LNCaP clone FGC (cell line): ENCODE measurements at regions not wholly inside any gene's neighbourhood (a gene's known extent, or its start where the extent isn't known, plus 50 kb on each side); places are given as distances from the start of the nearest gene placed in this dataset.

Experiments
- DNase-seq: peaks from one replicate; pipeline ENCODE4 v3.0.0-alpha.2; 2011; ENCODE audit warnings: low read depth
- H3K4me3 ChIP-seq: 2 replicates; pipeline ENCODE4 v1.5.1; 2011; ENCODE audit warnings: mild to moderate bottlenecking, low read depth, low read length, control low read depth
- TF ChIP-seq, protein P1 (sequence below): IDR thresholded peaks from 2 replicates; pipeline ENCODE4 v1.5.1; 2012; ENCODE audit warnings: mild to moderate bottlenecking; ENCODE audit not compliant: control insufficient read depth, insufficient read depth; ENCODE audit errors: extremely low read depth

- peak; percentile 66 for DNase-seq
- TF ChIP-seq, protein P1, sequence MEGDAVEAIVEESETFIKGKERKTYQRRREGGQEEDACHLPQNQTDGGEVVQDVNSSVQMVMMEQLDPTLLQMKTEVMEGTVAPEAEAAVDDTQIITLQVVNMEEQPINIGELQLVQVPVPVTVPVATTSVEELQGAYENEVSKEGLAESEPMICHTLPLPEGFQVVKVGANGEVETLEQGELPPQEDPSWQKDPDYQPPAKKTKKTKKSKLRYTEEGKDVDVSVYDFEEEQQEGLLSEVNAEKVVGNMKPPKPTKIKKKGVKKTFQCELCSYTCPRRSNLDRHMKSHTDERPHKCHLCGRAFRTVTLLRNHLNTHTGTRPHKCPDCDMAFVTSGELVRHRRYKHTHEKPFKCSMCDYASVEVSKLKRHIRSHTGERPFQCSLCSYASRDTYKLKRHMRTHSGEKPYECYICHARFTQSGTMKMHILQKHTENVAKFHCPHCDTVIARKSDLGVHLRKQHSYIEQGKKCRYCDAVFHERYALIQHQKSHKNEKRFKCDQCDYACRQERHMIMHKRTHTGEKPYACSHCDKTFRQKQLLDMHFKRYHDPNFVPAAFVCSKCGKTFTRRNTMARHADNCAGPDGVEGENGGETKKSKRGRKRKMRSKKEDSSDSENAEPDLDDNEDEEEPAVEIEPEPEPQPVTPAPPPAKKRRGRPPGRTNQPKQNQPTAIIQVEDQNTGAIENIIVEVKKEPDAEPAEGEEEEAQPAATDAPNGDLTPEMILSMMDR: no peak
Observed at GRCh38 chr12:42759622-42760273, 170.2 kb upstream of the PRICKLE1 start.

DNA sequence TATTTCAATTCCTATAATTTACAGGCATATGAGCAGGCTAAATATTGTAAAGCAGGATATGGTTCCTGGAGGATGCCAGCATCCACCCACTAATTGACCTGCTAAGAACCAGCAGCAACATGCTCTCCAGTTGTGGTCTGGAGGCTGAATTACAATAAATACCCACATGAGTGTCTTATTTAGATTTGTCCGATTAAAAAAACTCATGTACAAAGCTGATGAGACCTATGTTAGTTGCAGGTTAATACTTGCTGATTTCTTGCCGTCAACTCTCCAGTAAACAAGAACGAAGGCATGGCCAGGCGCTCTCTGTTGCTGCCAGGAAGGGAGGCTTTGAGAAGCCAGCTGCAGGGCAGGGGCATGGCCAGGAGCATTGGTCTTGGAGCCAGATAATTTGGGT lies 169.3 kb upstream of the PRICKLE1 start:
- no peak for DNase-seq
- no peak overlapping the region for H3K4me3 ChIP-seq
- TF ChIP-seq, protein P1: no peak

More at GRCh38 chr12:42759622-42760273, 170.2 kb upstream of the PRICKLE1 start:
- no peak overlapping the region for H3K4me3 ChIP-seq

- DNase-seq: no peak
- TF ChIP-seq, protein P1: no peak
- H3K4me3 ChIP-seq: no peak overlapping the region
Observed at GRCh38 chr12:42757624-42758119, 168.1 kb upstream of the PRICKLE1 start.

DNA sequence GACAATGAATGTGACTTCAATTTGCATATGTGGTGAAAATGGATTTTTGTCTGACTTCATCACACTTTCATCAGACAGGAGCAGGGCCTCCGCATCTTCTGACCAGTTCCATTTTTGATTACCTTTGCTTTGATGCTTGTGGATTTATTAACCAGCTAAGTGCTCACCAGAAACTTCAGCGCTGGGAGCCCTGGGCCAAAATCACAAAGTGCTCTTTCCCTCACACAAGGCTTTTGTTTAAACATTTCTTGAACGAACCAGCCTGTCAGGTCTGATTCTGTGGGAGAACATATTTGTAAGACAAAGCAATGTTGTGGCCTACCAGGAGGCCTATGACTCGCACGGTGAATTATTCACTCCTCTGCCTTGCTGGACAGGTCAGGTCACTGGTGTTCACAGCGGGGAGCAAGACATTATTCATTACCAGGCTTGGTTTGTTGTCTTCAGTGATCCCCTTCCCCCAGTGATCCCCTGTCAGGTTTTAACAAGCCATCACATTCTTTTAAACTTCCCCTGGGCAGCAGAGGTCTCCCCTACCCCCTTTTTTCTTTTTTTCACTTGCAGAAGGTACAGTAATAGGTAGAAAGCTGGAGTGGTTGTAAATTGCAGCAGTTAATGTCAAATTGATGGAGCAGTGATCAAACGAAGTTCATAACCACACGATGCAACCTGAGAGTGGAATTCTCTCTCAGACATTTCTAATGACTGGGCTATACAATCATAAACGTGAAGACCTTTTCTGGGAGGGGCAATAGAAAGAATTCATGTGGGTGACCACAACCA lies 167.5 kb upstream of the PRICKLE1 start:
- no peak overlapping the region for H3K4me3 ChIP-seq
- TF ChIP-seq, protein P1: no peak
- DNase-seq: no peak

- H3K4me3 ChIP-seq: no peak overlapping the region
- TF ChIP-seq, protein P1: no peak
- DNase-seq: no peak
Observed at GRCh38 chr12:42750356-42750755, 160.8 kb upstream of the PRICKLE1 start.

GRCh38 chr12:42749239-42749638 lies 159.7 kb upstream of the PRICKLE1 start:
- H3K4me3 ChIP-seq: no peak overlapping the region
- TF ChIP-seq, protein P1: no peak
- no peak for DNase-seq
